HCT116 (cell line): ENCODE measurements at regions not wholly inside any gene's neighbourhood (a gene's known extent, or its start where the extent isn't known, plus 50 kb on each side); places are given as distances from the start of the nearest gene placed in this dataset.

ENCODE experiments used
- ATAC-seq: fragments of 200-7000 bp; cut with Tn5 transposase; 2 replicates; pipeline ENCODE4 v1.9.1; 2020; ENCODE audit warnings: mild to moderate bottlenecking, moderate library complexity
- BruUV-seq: library from RNA; stranded (reverse); fragments of 400-500 nt; replicated peaks from 2 replicates; lab custom pipeline; 2021; lab: Mats Ljungman, UMichigan
- CTCF ChIA-PET: fragments of 300-600 bp; sonication (Branson Sonifier 250); formaldehyde crosslinking; loops from one replicate; lab custom pipeline; 2021; ENCODE audit warnings: antibody characterized with exemption; lab: Charles Lee
- POLR2A ChIA-PET: fragments of 300-600, 350-600 bp; sonication (Branson Sonifier 250); formaldehyde crosslinking; loops from one replicate; lab custom pipeline; 2021; ENCODE audit warnings: antibody characterized with exemption; lab: Charles Lee
- RAD21 ChIA-PET, 2 experiments: fragments of 300-600 bp; sonication (Branson Sonifier 250); formaldehyde crosslinking; loops; one replicate each; lab custom pipeline; 2023; ENCODE audit warnings: low total read pairs in 2 of 2; ENCODE audit not compliant: uncharacterized antibody in 2 of 2, unreplicated experiment in 2 of 2, low non-redundant PET in 1 of 2; lab: Charles Lee
- DNase-seq: peaks from one replicate; pipeline ENCODE4 v3.0.0-alpha.2; 2010; ENCODE audit warnings: low read depth, low spot score
- H2AFZ ChIP-seq: fragments of 200-600 bp; shearing (Covaris generic), sonication (generic); 2 replicates; pipeline ENCODE4 v1.6.1; 2017; ENCODE audit warnings: low read depth, mixed run types, mixed read lengths, antibody characterized with exemption, low read length; ENCODE audit not compliant: poor library complexity, severe bottlenecking
- H3K27ac ChIP-seq: 2 replicates; pipeline ENCODE4 v1.5.1; 2012; ENCODE audit warnings: low read depth, low read length
- H3K27me3 ChIP-seq: fragments of 200-600 bp; sonication (generic); 2 replicates; pipeline ENCODE4 v1.6.1; 2016; ENCODE audit warnings: mixed run types, low read length, mixed read lengths; ENCODE audit not compliant: insufficient read depth
- H3K36me3 ChIP-seq, 2 experiments: fragments of 200-500 bp in 1 of 2; fragments of 200-600 bp in 1 of 2; sonication (Bioruptor generic) in 1 of 2; sonication (generic) in 1 of 2; 2 replicates each; pipeline versions ENCODE4 v1.5.1 to v1.6.1; 2014 to 2016; ENCODE audit warnings: low read length in 2 of 2, inconsistent platforms in 1 of 2, mixed read lengths in 1 of 2, mixed run types in 1 of 2; ENCODE audit not compliant: insufficient read depth in 2 of 2, control insufficient read depth in 1 of 2
- H3K4me1 ChIP-seq, 2 experiments: fragments of 200-600 bp in 1 of 2; sonication (generic) in 1 of 2; 2 replicates each; pipeline versions ENCODE4 v1.5.1 to v1.6.1; 2012 to 2017; ENCODE audit warnings: low read length in 2 of 2, inconsistent platforms in 1 of 2, mild to moderate bottlenecking in 1 of 2, mixed read lengths in 1 of 2, mixed run types in 1 of 2, moderate library complexity in 1 of 2; ENCODE audit not compliant: insufficient read depth in 2 of 2, control insufficient read depth in 1 of 2
- H3K4me2 ChIP-seq: fragments of 200-600 bp; sonication (generic); 2 replicates; pipeline ENCODE4 v1.6.1; 2017; ENCODE audit warnings: mixed run types, low read length, mixed read lengths
- H3K4me3 ChIP-seq, 2 experiments: fragments of 200-600 bp in 1 of 2; sonication (generic) in 1 of 2; replicated peaks in 1 of 2; 2 replicates each; pipeline ENCODE4 v1.5.1; 2011 to 2016; ENCODE audit warnings: low read length in 2 of 2, control low read depth in 1 of 2, low read depth in 1 of 2, mild to moderate bottlenecking in 1 of 2, mixed read lengths in 1 of 2, mixed run types in 1 of 2
- H3K79me2 ChIP-seq: fragments of 200-600 bp; sonication (generic); 2 replicates; pipeline ENCODE4 v1.6.1; 2017; ENCODE audit warnings: mild to moderate bottlenecking, mixed run types, low read length, moderate library complexity, mixed read lengths; ENCODE audit not compliant: insufficient read depth
- H3K9ac ChIP-seq: fragments of 200-600 bp; sonication (generic); 2 replicates; pipeline ENCODE4 v1.6.1; 2016; ENCODE audit warnings: low read length, mixed read lengths
- H3K9me2 ChIP-seq: fragments of 200-600 bp; sonication (generic), shearing (Covaris generic); 2 replicates; pipeline ENCODE4 v1.6.1; 2017; ENCODE audit warnings: mixed run types, mild to moderate bottlenecking, moderate library complexity; ENCODE audit not compliant: insufficient read depth
- H3K9me3 ChIP-seq, 2 experiments: fragments of 200-500 bp in 1 of 2; fragments of 200-600 bp in 1 of 2; sonication (Bioruptor generic) in 1 of 2; sonication (generic) in 1 of 2; 2 replicates each; pipeline ENCODE4 v1.6.1; 2014 to 2017; ENCODE audit warnings: low read length in 2 of 2, mixed read lengths in 2 of 2, inconsistent platforms in 1 of 2, low read depth in 1 of 2, mild to moderate bottlenecking in 1 of 2, mixed run types in 1 of 2, moderate library complexity in 1 of 2; ENCODE audit not compliant: control insufficient read depth in 1 of 2, insufficient read depth in 1 of 2
- H4K20me1 ChIP-seq: fragments of 200-600 bp; sonication (generic), shearing (Covaris generic); 2 replicates; pipeline ENCODE4 v1.6.1; 2017; ENCODE audit warnings: mixed run types, mild to moderate bottlenecking, moderate library complexity; ENCODE audit not compliant: insufficient read depth
- CEBPB ChIP-seq: IDR thresholded peaks from 2 replicates; pipeline ENCODE4 v1.6.1; 2012; ENCODE audit warnings: low read depth
- EGR1 ChIP-seq: IDR thresholded peaks from 2 replicates; pipeline ENCODE4 v1.6.1; 2012; ENCODE audit warnings: low read depth
- ELF1 ChIP-seq: IDR thresholded peaks from 2 replicates; pipeline ENCODE4 v1.6.1; 2012; ENCODE audit warnings: low read depth, borderline replicate concordance
- EZH2phosphoT487 ChIP-seq: fragments of 200-600 bp; IDR thresholded peaks from 2 replicates; pipeline ENCODE4 v1.6.1; 2018; ENCODE audit warnings: antibody characterized with exemption, borderline replicate concordance
- FOSL1 ChIP-seq: IDR thresholded peaks from 2 replicates; pipeline ENCODE4 v1.6.1; 2012; ENCODE audit warnings: low read depth
- JUND ChIP-seq: IDR thresholded peaks from 2 replicates; pipeline ENCODE4 v1.6.1; 2012
- POLR2A ChIP-seq: IDR thresholded peaks from 2 replicates; pipeline ENCODE4 v1.7.0; 2011; ENCODE audit warnings: borderline replicate concordance; ENCODE audit not compliant: insufficient read depth, insufficient read length; ENCODE audit errors: extremely low read depth
- RAD21 ChIP-seq: IDR thresholded peaks from 2 replicates; pipeline ENCODE4 v1.6.1; 2012; ENCODE audit warnings: low read depth, mild to moderate bottlenecking
- SP1 ChIP-seq: IDR thresholded peaks from 2 replicates; pipeline ENCODE4 v1.6.1; 2012; ENCODE audit warnings: low read depth
- TCF7L2 ChIP-seq: IDR thresholded peaks from 2 replicates; pipeline ENCODE4 v1.7.0; 2011; ENCODE audit warnings: borderline replicate concordance, inconsistent platforms; ENCODE audit not compliant: insufficient read depth, insufficient read length; ENCODE audit errors: extremely low read depth
- YY1 ChIP-seq: IDR thresholded peaks from 2 replicates; pipeline ENCODE4 v1.6.1; 2011; ENCODE audit warnings: low read length, low read depth, moderate library complexity, mild to moderate bottlenecking; ENCODE audit not compliant: insufficient replicate concordance; ENCODE audit errors: extremely low read depth
- intact Hi-C: fragments of 100-400 bp; cut with micrococcal nuclease; formaldehyde crosslinking; loops from 2 replicates; pipeline ENCODE4 v1.10.0; 2022
- TF ChIP-seq, protein P1 (sequence below), 3 experiments: fragments of 200-600 bp in 1 of 3; sonication (generic) in 1 of 3; IDR thresholded peaks in 2 of 3; conservative IDR thresholded peaks in 1 of 3; 2 replicates each; pipeline ENCODE4 v1.5.1; 2012 to 2017; ENCODE audit warnings: low read depth in 2 of 3, low read length in 2 of 3, antibody characterized with exemption in 1 of 3, borderline replicate concordance in 1 of 3, control low read depth in 1 of 3, mild to moderate bottlenecking in 1 of 3, mixed read lengths in 1 of 3, mixed run types in 1 of 3, moderate library complexity in 1 of 3; ENCODE audit not compliant: insufficient read depth in 1 of 3
- TF ChIP-seq, protein P2 (sequence below): IDR thresholded peaks from 2 replicates; pipeline ENCODE4 v1.6.1; 2012
- TF ChIP-seq, protein P3 (sequence below): IDR thresholded peaks from 2 replicates; pipeline ENCODE4 v1.6.1; 2011; ENCODE audit warnings: mild to moderate bottlenecking, low read length, moderate library complexity; ENCODE audit not compliant: insufficient replicate concordance; ENCODE audit errors: extremely low read depth
- TF ChIP-seq, protein P4 (sequence below): IDR thresholded peaks from 2 replicates; pipeline ENCODE4 v1.6.1; 2012; ENCODE audit warnings: low read depth

DNA sequence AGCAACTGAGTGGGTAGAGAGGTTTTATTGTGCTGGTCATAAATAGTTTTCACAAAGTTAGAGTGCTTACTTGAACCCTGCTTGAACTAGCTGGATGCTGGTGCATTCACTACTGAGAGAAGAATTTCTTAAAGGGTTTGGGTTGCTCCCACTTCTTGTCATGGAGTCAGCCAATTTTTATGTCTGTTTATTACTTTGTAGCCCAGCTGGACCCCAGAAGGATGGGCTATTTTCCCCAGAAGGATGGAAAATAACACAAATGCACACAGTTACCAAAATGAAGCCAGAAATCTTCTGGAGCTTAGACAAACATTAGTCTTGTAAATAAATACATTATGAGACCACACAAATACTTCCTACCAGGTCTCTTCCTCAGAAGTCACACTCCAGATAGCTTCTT lies 480.8 kb upstream of the TNC start (continued):
- no peak for TF ChIP-seq EZH2phosphoT487
- TF ChIP-seq TCF7L2 = no peak
- TF ChIP-seq, all 23 proteins: peak for 0

DNA sequence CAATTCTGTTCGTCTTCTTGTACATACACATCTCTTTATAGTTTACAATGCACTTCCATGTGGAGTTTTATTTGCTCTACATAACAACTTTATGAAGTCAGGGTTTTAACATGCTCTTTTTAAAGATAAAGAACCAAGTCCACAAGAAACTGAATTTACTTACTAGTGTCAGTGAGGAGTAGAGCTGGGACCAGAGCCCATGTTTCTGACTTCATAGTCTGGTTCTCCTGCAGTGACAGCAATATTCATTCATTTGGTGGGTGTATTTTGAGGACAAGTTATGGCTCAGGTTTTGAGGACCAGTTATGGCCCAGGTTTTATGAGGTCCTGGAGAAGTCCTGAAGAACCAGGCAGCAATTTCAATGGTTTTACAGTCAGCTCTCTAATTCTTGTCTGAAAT lies 481.9 kb upstream of the TNC start:
- intact Hi-C loops = no loop called here
- CTCF ChIA-PET = no interaction called here

More for the DNA sequence above, 481.9 kb upstream of the TNC start:
- Histone ChIP-seq H3K9me2 (no peaks in the 10 kb centered on the region), H3K4me1 (no peaks in the 10 kb centered on the region), H4K20me1 (no peaks in the 10 kb centered on the region)
- TF ChIP-seq CEBPB = no peak
- no peak for TF ChIP-seq TCF7L2
- TF ChIP-seq, protein P1, sequence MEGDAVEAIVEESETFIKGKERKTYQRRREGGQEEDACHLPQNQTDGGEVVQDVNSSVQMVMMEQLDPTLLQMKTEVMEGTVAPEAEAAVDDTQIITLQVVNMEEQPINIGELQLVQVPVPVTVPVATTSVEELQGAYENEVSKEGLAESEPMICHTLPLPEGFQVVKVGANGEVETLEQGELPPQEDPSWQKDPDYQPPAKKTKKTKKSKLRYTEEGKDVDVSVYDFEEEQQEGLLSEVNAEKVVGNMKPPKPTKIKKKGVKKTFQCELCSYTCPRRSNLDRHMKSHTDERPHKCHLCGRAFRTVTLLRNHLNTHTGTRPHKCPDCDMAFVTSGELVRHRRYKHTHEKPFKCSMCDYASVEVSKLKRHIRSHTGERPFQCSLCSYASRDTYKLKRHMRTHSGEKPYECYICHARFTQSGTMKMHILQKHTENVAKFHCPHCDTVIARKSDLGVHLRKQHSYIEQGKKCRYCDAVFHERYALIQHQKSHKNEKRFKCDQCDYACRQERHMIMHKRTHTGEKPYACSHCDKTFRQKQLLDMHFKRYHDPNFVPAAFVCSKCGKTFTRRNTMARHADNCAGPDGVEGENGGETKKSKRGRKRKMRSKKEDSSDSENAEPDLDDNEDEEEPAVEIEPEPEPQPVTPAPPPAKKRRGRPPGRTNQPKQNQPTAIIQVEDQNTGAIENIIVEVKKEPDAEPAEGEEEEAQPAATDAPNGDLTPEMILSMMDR (IDR thresholded peaks at IDR 0.05 in 2 of 3, conservative IDR thresholded peaks at IDR 0.05 in 1 of 3; ENCODE audit: borderline replicate concordance in 1 of 3, insufficient read depth in 1 of 3, low read depth in 2 of 3, low read length in 2 of 3) = no peak
- no peak for TF ChIP-seq YY1
- no peak for TF ChIP-seq SP1
- TF ChIP-seq FOSL1 = no peak
- no peak for TF ChIP-seq ELF1
- TF ChIP-seq RAD21 = no peak
- TF ChIP-seq EZH2phosphoT487 = no peak
- no peak for TF ChIP-seq JUND
- TF ChIP-seq, protein P2, sequence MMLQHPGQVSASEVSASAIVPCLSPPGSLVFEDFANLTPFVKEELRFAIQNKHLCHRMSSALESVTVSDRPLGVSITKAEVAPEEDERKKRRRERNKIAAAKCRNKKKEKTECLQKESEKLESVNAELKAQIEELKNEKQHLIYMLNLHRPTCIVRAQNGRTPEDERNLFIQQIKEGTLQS = no peak
- TF ChIP-seq, protein P3, sequence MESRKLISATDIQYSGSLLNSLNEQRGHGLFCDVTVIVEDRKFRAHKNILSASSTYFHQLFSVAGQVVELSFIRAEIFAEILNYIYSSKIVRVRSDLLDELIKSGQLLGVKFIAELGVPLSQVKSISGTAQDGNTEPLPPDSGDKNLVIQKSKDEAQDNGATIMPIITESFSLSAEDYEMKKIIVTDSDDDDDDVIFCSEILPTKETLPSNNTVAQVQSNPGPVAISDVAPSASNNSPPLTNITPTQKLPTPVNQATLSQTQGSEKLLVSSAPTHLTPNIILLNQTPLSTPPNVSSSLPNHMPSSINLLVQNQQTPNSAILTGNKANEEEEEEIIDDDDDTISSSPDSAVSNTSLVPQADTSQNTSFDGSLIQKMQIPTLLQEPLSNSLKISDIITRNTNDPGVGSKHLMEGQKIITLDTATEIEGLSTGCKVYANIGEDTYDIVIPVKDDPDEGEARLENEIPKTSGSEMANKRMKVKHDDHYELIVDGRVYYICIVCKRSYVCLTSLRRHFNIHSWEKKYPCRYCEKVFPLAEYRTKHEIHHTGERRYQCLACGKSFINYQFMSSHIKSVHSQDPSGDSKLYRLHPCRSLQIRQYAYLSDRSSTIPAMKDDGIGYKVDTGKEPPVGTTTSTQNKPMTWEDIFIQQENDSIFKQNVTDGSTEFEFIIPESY = no peak
- no peak for TF ChIP-seq POLR2A
- no peak for TF ChIP-seq EGR1
- TF ChIP-seq, protein P4, sequence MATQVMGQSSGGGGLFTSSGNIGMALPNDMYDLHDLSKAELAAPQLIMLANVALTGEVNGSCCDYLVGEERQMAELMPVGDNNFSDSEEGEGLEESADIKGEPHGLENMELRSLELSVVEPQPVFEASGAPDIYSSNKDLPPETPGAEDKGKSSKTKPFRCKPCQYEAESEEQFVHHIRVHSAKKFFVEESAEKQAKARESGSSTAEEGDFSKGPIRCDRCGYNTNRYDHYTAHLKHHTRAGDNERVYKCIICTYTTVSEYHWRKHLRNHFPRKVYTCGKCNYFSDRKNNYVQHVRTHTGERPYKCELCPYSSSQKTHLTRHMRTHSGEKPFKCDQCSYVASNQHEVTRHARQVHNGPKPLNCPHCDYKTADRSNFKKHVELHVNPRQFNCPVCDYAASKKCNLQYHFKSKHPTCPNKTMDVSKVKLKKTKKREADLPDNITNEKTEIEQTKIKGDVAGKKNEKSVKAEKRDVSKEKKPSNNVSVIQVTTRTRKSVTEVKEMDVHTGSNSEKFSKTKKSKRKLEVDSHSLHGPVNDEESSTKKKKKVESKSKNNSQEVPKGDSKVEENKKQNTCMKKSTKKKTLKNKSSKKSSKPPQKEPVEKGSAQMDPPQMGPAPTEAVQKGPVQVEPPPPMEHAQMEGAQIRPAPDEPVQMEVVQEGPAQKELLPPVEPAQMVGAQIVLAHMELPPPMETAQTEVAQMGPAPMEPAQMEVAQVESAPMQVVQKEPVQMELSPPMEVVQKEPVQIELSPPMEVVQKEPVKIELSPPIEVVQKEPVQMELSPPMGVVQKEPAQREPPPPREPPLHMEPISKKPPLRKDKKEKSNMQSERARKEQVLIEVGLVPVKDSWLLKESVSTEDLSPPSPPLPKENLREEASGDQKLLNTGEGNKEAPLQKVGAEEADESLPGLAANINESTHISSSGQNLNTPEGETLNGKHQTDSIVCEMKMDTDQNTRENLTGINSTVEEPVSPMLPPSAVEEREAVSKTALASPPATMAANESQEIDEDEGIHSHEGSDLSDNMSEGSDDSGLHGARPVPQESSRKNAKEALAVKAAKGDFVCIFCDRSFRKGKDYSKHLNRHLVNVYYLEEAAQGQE = no peak
- TF ChIP-seq, all 23 proteins: peak for 0
- BruUV-seq = no TSS peak
- no peak overlapping the region for H3K4me3 ChIP-seq
- peaks cover 72% of the 10 kb centered on the region for H3K27me3 ChIP-seq
- ChIA-PET POLR2A (no interaction called here), RAD21 (no interaction called here)
- H3K9me3 ChIP-seq = no peaks in the 10 kb centered on the region
- DNase-seq (no peak), ATAC-seq (no peak)
- H3K4me2 ChIP-seq = no peak overlapping the region
- no peaks in the 10 kb centered on the region for H3K36me3 ChIP-seq
- H2AFZ ChIP-seq = no peak overlapping the region
- no peak overlapping the region for H3K27ac ChIP-seq
- no peaks in the 10 kb centered on the region for H3K79me2 ChIP-seq
- no peak overlapping the region for H3K9ac ChIP-seq
